Small intestine (tissue), 7 donors: ENCODE measurements at regions not wholly inside any gene's neighbourhood (a gene's known extent, or its start where the extent isn't known, plus 50 kb on each side); places are given as distances from the start of the nearest gene placed in this dataset.
"Not testable (repeated sequence)": the region's sequence is repeated elsewhere in the genome, so short reads cannot be mapped to it uniquely, and the experiment has no call there.

Source experiments
- DNase-seq, 2 donors: peaks; one replicate each; pipeline versions ENCODE4 v3.0.0 to v3.0.0-alpha.2; 2013
- FAIRE-seq: peaks from 2 replicates; lab custom pipeline; 2012; peaks lifted over from hg19 to GRCh38; lab: Jason Lieb, UNC
- H3K27ac ChIP-seq, 3 donors: one replicate each; pipeline ENCODE4 v1.5.1; 2013; ENCODE audit warnings: low read length in 2 of 3, mild to moderate bottlenecking in 2 of 3, control low read depth in 1 of 3, inconsistent platforms in 1 of 3, low read depth in 1 of 3, moderate library complexity in 1 of 3
- H3K27me3 ChIP-seq, 3 donors: one replicate each; pipeline ENCODE4 v1.6.1; 2013; ENCODE audit warnings: low read length in 3 of 3, inconsistent platforms in 1 of 3; ENCODE audit not compliant: control insufficient read depth in 3 of 3, insufficient read depth in 3 of 3
- H3K36me3 ChIP-seq, 3 donors: one replicate each; pipeline ENCODE4 v1.6.1; 2013; ENCODE audit warnings: low read length in 3 of 3, inconsistent platforms in 1 of 3, low read depth in 1 of 3, mild to moderate bottlenecking in 1 of 3, moderate library complexity in 1 of 3; ENCODE audit not compliant: control insufficient read depth in 3 of 3, insufficient read depth in 2 of 3
- H3K4me1 ChIP-seq, 3 donors: one replicate each; pipeline ENCODE4 v1.6.1; 2013; ENCODE audit warnings: low read length in 2 of 3, inconsistent platforms in 1 of 3, low read depth in 1 of 3, mild to moderate bottlenecking in 1 of 3, moderate library complexity in 1 of 3; ENCODE audit not compliant: control insufficient read depth in 3 of 3, insufficient read depth in 2 of 3
- H3K4me3 ChIP-seq, 3 donors: one replicate each; pipeline ENCODE4 v1.5.1; 2013; ENCODE audit warnings: low read length in 3 of 3, control low read depth in 1 of 3, inconsistent platforms in 1 of 3, low read depth in 1 of 3, mild to moderate bottlenecking in 1 of 3, moderate library complexity in 1 of 3
- H3K9me3 ChIP-seq, 2 donors: one replicate each; pipeline ENCODE4 v1.6.1; 2013; ENCODE audit warnings: low read depth in 1 of 2, low read length in 1 of 2; ENCODE audit not compliant: control insufficient read depth in 2 of 2, insufficient read depth in 1 of 2
- WGBS, 3 donors: extraction: QIAGEN DNeasy Blood & Tissue Kit; methylation state at CpG; one replicate each; pipeline ENCODE4 v1.1.7; 2013; 5-methylcytosine and 5-hydroxymethylcytosine counted together
- donor health status: healthy with polysubstance abuse.
- donor health status: control.
- donor health status: control.
- donor health status: Bipolar disorder and iron deficiency.
- donor health status: healthy.

GRCh38 chr6:85322446-85323105, 127.3 kb upstream of the NT5E start:
- FAIRE-seq, result no peak
- WGBS, 3 donors, result 33 to 39% (median 34%) methylated on average over 2 of the region's 2 CpGs
- H3K27me3 ChIP-seq, result peaks cover 0 to 5% (median 0%) of the 10 kb centered on the region in 3 donors
- no peak overlapping the region for H3K4me3 ChIP-seq
- no peaks in the 10 kb centered on the region for H3K36me3 ChIP-seq
- H3K9me3 ChIP-seq, result peaks cover 0 to 9% of the 10 kb centered on the region in 2 donors
- DNase-seq, result no peak
- no peaks in the 10 kb centered on the region for H3K4me1 ChIP-seq
- no peak overlapping the region for H3K27ac ChIP-seq

- H3K9me3 ChIP-seq, result peaks cover 0 to 12% of the 10 kb centered on the region in 2 donors
- no peak overlapping the region for H3K4me3 ChIP-seq
- DNase-seq (no peak), FAIRE-seq (no peak)
- peaks cover 0 to 5% (median 0%) of the 10 kb centered on the region in 3 donors for H3K27me3 ChIP-seq
- no peaks in the 10 kb centered on the region for H3K36me3 ChIP-seq
- H3K4me1 ChIP-seq, result no peaks in the 10 kb centered on the region
- 91 to 95% (median 91%) methylated on average over 2 of the region's 2 CpGs for WGBS, 3 donors
- no peak overlapping the region for H3K27ac ChIP-seq
These were observed 128.0 kb upstream of the NT5E start for GRCh38 chr6:85321906-85322305.

DNA sequence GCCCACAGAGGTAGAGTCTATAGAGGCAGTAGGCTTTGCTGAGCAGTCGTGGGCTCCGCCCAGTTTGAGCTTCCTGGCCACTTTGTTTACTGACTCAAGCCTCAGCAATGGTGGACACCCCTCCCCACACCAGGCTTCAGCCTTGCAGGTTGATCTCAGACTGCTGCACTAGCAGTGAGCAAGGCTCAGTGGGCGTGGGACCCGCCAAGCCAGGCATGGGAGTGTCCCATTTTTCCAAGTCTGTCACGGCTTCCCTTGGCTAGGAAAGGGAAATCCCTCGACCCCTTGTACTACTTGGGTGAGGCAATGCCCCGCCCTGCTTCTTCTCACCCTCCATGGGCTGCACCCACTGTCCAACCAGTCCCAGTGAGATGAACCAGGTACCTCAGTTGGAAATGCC, 135.3 kb upstream of the NT5E start:
- H3K27me3 ChIP-seq, result no peaks in the 10 kb centered on the region
- no peaks in the 10 kb centered on the region for H3K4me1 ChIP-seq
- peaks cover 0 to 20% of the 10 kb centered on the region in 2 donors for H3K9me3 ChIP-seq
- WGBS, 3 donors, result 74 to 78% (median 77%) methylated on average over 7 of the region's 7 CpGs
- H3K27ac ChIP-seq, result no peak overlapping the region
- no peak overlapping the region for H3K4me3 ChIP-seq
- FAIRE-seq, result no peak
- DNase-seq, result no peak
- H3K36me3 ChIP-seq, result no peaks in the 10 kb centered on the region

GRCh38 chr6:85300581-85300980, 149.3 kb upstream of the NT5E start:
- no peaks in the 10 kb centered on the region for H3K27me3 ChIP-seq
- no peak for DNase-seq
- FAIRE-seq, result no peak

GRCh38 chr6:85298553-85298952, 151.3 kb upstream of the NT5E start:
- H3K4me1 ChIP-seq, result no peaks in the 10 kb centered on the region
- 27 to 64% (median 39%) methylated on average over 3 of the region's 3 CpGs for WGBS, 3 donors
- no peak overlapping the region for H3K4me3 ChIP-seq
- FAIRE-seq (no peak), DNase-seq (no peak)
- H3K9me3 ChIP-seq, result no peaks in the 10 kb centered on the region
- H3K27ac ChIP-seq, result no peak overlapping the region
- H3K27me3 ChIP-seq, result peaks cover 0 to 3% (median 0%) of the 10 kb centered on the region in 3 donors
- no peaks in the 10 kb centered on the region for H3K36me3 ChIP-seq

More at GRCh38 chr6:85300581-85300980, 149.3 kb upstream of the NT5E start:
- Histone ChIP-seq H3K4me1 (no peaks in the 10 kb centered on the region), H3K27ac (no peak overlapping the region), H3K4me3 (no peak overlapping the region), H3K9me3 (no peaks in the 10 kb centered on the region), H3K36me3 (no peaks in the 10 kb centered on the region)
- WGBS, 3 donors, result 62 to 82% (median 76%) methylated on average over 3 of the region's 3 CpGs

DNA sequence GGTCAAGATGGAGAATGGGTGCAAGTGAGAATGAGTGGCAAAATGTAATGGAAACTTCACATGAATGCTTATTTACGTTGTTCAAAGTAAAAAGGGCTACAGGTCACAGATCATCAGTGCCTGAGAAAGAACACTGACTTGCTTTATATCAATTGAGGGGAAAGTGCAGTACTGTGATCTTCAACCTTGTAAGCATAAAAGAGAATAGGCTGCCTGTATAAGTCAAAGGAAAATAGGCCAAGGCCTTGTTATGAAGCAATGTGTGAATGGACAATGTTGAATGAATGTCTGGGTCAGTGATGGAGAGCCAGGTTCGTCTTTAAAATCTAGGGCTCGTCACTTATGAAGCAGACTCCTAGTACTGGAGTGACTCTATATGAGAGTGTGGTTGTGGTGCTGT, 158.6 kb upstream of the NT5E start:
- FAIRE-seq (no peak), DNase-seq (no peak)
- Histone ChIP-seq H3K4me3 (no peak overlapping the region), H3K27ac (no peak overlapping the region), H3K4me1 (no peaks in the 10 kb centered on the region), H3K36me3 (no peaks in the 10 kb centered on the region), H3K27me3 (peaks cover 0 to 3% (median 0%) of the 10 kb centered on the region in 3 donors), H3K9me3 (peaks cover 2 to 6% of the 10 kb centered on the region in 2 donors)
- 53 to 73% (median 65%) methylated on average over 3 of the region's 3 CpGs for WGBS, 3 donors

GRCh38 chr6:85287654-85288053, 162.2 kb upstream of the NT5E start:
- H3K27ac ChIP-seq, result no peak overlapping the region
- H3K4me3 ChIP-seq, result no peak overlapping the region
- no peaks in the 10 kb centered on the region for H3K36me3 ChIP-seq
- peaks cover 2 to 6% of the 10 kb centered on the region in 2 donors for H3K9me3 ChIP-seq
- FAIRE-seq, result no peak
- no peaks in the 10 kb centered on the region for H3K4me1 ChIP-seq
- no peak for DNase-seq
- H3K27me3 ChIP-seq, result no peaks in the 10 kb centered on the region
- WGBS, 3 donors, result 85 to 88% (median 87%) methylated on average over 9 of the region's 9 CpGs

DNA sequence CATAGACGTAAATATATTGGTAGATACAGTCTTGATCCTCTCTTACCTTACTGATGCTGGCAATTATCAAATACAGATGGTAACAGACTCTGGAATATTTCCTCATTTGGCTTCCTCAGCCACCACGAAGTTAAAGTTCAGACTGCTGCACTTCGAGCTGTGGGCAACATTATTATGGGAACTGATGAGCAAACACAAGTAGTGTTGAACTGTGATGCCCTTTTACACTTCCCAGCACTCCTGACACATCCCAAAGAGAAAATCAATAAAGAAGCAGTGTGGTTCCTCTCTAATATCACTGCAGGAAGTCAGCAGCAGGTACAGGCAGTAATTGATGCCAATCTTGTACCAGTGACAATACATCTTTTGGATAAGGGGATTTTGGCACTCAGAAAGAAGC, 162.7 kb upstream of the NT5E start:
- H3K9me3 ChIP-seq, result peaks cover 2 to 6% of the 10 kb centered on the region in 2 donors
- H3K27me3 ChIP-seq, result no peaks in the 10 kb centered on the region
- FAIRE-seq, result no peak
- no peaks in the 10 kb centered on the region for H3K4me1 ChIP-seq
- no peak overlapping the region for H3K27ac ChIP-seq
- no peak for DNase-seq
- H3K4me3 ChIP-seq, result no peak overlapping the region
- WGBS, 3 donors, result 49 to 66% (median 58%) methylated on average over 3 of the region's 3 CpGs
- no peaks in the 10 kb centered on the region for H3K36me3 ChIP-seq

DNA sequence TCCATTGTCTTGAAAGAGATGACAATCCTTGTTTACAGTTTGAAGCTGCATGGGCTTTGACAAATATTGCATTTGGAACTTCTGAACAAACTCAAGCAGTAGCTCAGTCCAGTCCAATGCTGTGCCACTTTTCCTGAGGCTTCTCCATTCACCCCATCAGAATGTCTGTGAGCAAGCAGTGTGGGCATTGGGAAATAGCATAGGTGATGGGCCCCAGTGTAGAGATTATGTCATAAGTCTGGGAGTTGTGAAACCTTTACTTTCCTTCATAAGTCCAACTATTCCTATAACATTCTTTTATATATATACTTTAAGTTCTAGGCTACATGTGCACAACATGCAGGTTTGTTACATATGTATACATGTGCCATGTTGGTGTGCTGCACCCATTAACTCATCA, 163.4 kb upstream of the NT5E start:
- H3K9me3 ChIP-seq, H3K27ac ChIP-seq, H3K4me3 ChIP-seq, H3K27me3 ChIP-seq, DNase-seq, H3K4me1 ChIP-seq, FAIRE-seq, H3K36me3 ChIP-seq: not testable (repeated sequence)
